GM23338 (cell line): ENCODE measurements at regions not wholly inside any gene's neighbourhood (a gene's known extent, or its start where the extent isn't known, plus 50 kb on each side); places are given as distances from the start of the nearest gene placed in this dataset.

Experiments used
- EZH2 ChIP-seq: fragments of 200-600 bp; sonication (generic); IDR thresholded peaks from one replicate; pipeline ENCODE4 v1.8.0; 2017; ENCODE audit warnings: antibody characterized with exemption, mild to moderate bottlenecking, low read depth; ENCODE audit not compliant: unreplicated experiment
- EZH2phosphoT487 ChIP-seq: fragments of 200-600 bp; sonication (generic); IDR thresholded peaks from one replicate; pipeline ENCODE4 v1.8.1; 2018; ENCODE audit warnings: antibody characterized with exemption; ENCODE audit not compliant: unreplicated experiment
- POLR2AphosphoS5 ChIP-seq: IDR thresholded peaks from 2 replicates; pipeline ENCODE4 v1.6.1; 2016; ENCODE audit warnings: antibody characterized with exemption, low read depth
- TF ChIP-seq, protein P1 (sequence below), 2 experiments: fragments of 200-600 bp in 1 of 2; sonication (generic) in 1 of 2; conservative IDR thresholded peaks; 2 replicates each; pipeline versions ENCODE4 v1.5.1 to v1.6.1; 2016 to 2017; ENCODE audit warnings: antibody characterized with exemption in 2 of 2, low read depth in 2 of 2, mild to moderate bottlenecking in 2 of 2, moderate library complexity in 1 of 2
- TF ChIP-seq, protein P2 (sequence below): IDR thresholded peaks from one replicate; pipeline ENCODE4 v1.6.1; 2018; ENCODE audit warnings: antibody characterized with exemption; ENCODE audit not compliant: unreplicated experiment

DNA sequence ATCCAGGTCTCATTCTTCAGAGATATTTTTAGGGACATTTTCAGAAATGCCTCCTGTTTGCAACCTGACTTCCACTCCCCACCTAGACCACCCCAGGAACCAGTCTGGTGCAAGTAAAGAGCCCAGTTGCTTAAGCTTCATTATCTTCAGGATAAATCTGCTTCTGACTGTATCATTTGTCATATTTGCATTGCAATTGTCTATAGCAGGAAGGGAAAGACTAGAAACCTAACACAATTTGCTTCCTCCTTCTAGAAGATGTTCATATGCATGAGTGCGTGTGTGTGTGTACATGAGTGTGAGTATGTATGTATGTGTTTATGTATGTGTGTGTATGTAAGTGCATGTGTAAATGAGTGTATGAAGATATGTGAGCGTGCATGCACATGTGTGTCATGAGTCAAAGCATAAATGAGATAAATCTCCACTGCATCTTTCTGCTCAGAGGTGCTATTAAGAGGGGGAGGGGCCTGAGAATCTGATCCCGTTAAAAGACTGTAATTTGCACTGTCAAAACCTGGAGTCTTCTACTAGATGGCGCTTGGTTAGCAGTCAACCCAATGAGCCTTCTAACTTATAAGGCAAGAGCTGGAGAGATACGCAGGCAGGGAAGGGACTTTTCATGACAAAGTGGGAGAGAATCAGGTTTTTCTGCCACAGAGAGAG, 178.8 kb upstream of the KL start:
- TF ChIP-seq, protein P1, sequence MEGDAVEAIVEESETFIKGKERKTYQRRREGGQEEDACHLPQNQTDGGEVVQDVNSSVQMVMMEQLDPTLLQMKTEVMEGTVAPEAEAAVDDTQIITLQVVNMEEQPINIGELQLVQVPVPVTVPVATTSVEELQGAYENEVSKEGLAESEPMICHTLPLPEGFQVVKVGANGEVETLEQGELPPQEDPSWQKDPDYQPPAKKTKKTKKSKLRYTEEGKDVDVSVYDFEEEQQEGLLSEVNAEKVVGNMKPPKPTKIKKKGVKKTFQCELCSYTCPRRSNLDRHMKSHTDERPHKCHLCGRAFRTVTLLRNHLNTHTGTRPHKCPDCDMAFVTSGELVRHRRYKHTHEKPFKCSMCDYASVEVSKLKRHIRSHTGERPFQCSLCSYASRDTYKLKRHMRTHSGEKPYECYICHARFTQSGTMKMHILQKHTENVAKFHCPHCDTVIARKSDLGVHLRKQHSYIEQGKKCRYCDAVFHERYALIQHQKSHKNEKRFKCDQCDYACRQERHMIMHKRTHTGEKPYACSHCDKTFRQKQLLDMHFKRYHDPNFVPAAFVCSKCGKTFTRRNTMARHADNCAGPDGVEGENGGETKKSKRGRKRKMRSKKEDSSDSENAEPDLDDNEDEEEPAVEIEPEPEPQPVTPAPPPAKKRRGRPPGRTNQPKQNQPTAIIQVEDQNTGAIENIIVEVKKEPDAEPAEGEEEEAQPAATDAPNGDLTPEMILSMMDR (conservative IDR thresholded peaks at IDR 0.05; ENCODE audit: low read depth in 2 of 2), result no peak
- TF ChIP-seq POLR2AphosphoS5 (no peak), EZH2 (no peak), EZH2phosphoT487 (no peak)
- TF ChIP-seq, protein P2, sequence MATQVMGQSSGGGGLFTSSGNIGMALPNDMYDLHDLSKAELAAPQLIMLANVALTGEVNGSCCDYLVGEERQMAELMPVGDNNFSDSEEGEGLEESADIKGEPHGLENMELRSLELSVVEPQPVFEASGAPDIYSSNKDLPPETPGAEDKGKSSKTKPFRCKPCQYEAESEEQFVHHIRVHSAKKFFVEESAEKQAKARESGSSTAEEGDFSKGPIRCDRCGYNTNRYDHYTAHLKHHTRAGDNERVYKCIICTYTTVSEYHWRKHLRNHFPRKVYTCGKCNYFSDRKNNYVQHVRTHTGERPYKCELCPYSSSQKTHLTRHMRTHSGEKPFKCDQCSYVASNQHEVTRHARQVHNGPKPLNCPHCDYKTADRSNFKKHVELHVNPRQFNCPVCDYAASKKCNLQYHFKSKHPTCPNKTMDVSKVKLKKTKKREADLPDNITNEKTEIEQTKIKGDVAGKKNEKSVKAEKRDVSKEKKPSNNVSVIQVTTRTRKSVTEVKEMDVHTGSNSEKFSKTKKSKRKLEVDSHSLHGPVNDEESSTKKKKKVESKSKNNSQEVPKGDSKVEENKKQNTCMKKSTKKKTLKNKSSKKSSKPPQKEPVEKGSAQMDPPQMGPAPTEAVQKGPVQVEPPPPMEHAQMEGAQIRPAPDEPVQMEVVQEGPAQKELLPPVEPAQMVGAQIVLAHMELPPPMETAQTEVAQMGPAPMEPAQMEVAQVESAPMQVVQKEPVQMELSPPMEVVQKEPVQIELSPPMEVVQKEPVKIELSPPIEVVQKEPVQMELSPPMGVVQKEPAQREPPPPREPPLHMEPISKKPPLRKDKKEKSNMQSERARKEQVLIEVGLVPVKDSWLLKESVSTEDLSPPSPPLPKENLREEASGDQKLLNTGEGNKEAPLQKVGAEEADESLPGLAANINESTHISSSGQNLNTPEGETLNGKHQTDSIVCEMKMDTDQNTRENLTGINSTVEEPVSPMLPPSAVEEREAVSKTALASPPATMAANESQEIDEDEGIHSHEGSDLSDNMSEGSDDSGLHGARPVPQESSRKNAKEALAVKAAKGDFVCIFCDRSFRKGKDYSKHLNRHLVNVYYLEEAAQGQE, result no peak
